ENCODE measurements at regions not wholly inside any gene's neighbourhood (a gene's known extent, or its start where the extent isn't known, plus 50 kb on each side); places are given as distances from the start of the nearest gene placed in this dataset.

DNA sequence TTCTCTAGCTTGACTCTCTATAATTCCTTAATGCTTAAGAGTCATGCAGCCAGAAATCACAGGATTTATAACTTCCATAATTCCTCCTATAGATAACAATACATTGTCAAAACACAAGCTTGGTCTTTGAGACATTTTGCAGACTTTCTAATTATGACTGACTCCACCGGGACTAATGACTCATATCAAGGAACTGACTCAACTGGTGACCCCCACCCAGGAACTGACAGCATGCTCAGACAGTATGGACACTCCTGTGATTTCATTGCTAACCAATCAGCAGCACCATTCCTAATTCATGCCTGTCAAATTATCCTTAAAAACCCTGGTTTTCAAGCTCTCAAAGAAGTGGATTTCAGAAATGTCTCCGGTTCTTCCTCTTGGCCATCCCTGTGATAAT is 670.5 kb upstream of the IMPG1 start:
- H3K27me3 ChIP-seq: no peaks in the 10 kb centered on the region
- H3K4me1 ChIP-seq (ENCODE audit: insufficient read depth): no peaks in the 10 kb centered on the region
- intact Hi-C loops (cut with DNase I): no loop called here
- no peak overlapping the region for H3K4me3 ChIP-seq
- 59 to 73% (median 62%) methylated on average over 2 of the region's 2 CpGs for WGBS, 3 donors
- TF ChIP-seq POLR2A (IDR thresholded peaks at IDR 0.05) (no peak), EP300 (IDR thresholded peaks at IDR 0.05) (no peak)
- TF ChIP-seq, protein P1, sequence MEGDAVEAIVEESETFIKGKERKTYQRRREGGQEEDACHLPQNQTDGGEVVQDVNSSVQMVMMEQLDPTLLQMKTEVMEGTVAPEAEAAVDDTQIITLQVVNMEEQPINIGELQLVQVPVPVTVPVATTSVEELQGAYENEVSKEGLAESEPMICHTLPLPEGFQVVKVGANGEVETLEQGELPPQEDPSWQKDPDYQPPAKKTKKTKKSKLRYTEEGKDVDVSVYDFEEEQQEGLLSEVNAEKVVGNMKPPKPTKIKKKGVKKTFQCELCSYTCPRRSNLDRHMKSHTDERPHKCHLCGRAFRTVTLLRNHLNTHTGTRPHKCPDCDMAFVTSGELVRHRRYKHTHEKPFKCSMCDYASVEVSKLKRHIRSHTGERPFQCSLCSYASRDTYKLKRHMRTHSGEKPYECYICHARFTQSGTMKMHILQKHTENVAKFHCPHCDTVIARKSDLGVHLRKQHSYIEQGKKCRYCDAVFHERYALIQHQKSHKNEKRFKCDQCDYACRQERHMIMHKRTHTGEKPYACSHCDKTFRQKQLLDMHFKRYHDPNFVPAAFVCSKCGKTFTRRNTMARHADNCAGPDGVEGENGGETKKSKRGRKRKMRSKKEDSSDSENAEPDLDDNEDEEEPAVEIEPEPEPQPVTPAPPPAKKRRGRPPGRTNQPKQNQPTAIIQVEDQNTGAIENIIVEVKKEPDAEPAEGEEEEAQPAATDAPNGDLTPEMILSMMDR (IDR thresholded peaks at IDR 0.05): no peak
- no peak overlapping the region for H3K27ac ChIP-seq
- no peaks in the 10 kb centered on the region for H3K9me3 ChIP-seq
- no peaks in the 10 kb centered on the region for H3K36me3 ChIP-seq
- DNase-seq: no peak

DNA sequence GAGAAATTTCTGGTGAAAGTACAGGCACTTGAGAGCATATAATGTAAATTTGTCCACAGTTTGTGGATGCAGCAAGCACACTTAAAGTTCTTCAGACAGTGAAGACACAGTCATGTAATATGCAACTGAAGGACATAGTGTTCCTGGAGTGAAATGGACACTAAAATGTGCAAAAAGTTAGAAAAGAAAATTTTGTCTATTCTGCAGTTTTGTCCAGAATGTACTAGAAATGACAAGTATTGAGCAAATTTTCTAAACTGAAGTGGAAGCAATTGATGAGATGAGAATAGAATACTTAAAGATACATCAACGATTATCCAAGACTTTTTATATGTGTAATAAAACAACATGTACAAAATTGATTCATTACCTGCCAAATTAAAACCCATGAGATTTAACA is 647.0 kb upstream of the IMPG1 start:
- no peak overlapping the region for H3K4me3 ChIP-seq
- no peak for DNase-seq
- no peak overlapping the region for H3K27ac ChIP-seq
- no peaks in the 10 kb centered on the region for H3K4me1 ChIP-seq (ENCODE audit: insufficient read depth)
- 71 to 78% (median 71%) methylated on average over 1 of the region's 1 CpG for WGBS, 3 donors
- H3K36me3 ChIP-seq: no peaks in the 10 kb centered on the region
- TF ChIP-seq, protein P1 (IDR thresholded peaks at IDR 0.05): no peak
- no peak for TF ChIP-seq POLR2A (IDR thresholded peaks at IDR 0.05)
- TF ChIP-seq EP300 (IDR thresholded peaks at IDR 0.05): no peak
- no peaks in the 10 kb centered on the region for H3K27me3 ChIP-seq
- intact Hi-C loops (cut with DNase I): no loop called here
- no peaks in the 10 kb centered on the region for H3K9me3 ChIP-seq

DNA sequence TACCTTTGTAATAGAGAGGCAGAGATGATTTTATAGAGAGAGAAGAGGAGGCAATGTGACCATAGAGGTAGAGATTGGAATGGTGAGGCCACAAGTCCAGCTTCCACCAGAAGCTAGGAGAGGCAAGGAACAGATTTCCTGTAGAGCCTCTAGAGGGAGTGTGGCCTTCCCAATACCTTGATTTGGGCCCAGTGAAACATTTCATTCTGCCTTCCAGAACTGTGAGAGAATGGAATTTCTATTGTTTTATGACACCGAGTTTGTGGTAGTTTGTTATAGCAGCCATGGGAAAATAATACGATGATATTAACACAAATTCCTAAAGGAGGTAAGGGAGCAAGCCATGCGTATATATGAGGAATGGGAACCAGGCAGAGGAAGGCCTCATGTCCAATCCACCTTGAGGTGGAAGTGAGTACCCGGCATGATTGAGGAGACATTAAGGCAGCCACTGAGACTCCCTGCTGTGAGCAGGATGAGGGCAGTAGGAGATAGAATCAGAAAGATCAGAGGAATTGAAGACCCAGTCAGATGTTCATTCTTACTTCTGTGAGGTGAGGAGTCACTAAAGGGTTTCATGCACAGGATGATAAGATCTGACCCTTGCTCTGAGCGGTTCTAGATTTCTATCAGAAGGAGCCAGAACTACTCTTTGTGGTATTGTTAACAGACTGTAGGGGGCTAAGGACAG is 636.3 kb upstream of the IMPG1 start:
- Histone ChIP-seq H3K36me3 (no peaks in the 10 kb centered on the region), H3K4me3 (no peak overlapping the region), H3K27me3 (no peaks in the 10 kb centered on the region), H3K9me3 (no peaks in the 10 kb centered on the region), H3K27ac (no peak overlapping the region), H3K4me1 (ENCODE audit: insufficient read depth) (no peaks in the 10 kb centered on the region)
- WGBS, 3 donors: 85 to 95% (median 93%) methylated on average over 5 of the region's 5 CpGs
- TF ChIP-seq POLR2A (IDR thresholded peaks at IDR 0.05): no peak
- TF ChIP-seq EP300 (IDR thresholded peaks at IDR 0.05): no peak
- TF ChIP-seq, protein P1 (IDR thresholded peaks at IDR 0.05): no peak
- intact Hi-C loops (cut with DNase I): no loop called here
- no peak for DNase-seq

DNA sequence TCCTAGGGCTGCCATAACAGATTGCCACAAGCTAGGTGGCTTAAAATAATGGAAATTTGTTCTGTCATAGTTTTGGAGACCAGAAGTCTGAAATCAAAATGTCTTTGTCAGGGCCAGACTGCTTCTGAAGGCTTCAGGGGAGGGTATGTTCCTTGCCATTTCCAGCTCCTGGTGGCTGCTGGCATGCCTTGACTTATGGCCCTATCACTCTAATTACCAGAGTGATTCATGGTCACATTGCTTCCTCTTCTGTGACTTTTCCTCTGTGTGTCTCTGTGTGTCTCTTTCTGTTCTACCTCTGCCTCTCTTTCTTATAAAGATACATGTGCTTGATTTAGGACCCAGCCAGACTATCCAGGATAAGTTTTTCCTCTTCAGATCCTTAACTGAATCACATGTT is 635.2 kb upstream of the IMPG1 start:
- no peaks in the 10 kb centered on the region for H3K27me3 ChIP-seq
- H3K4me1 ChIP-seq (ENCODE audit: insufficient read depth): no peaks in the 10 kb centered on the region
- TF ChIP-seq EP300 (IDR thresholded peaks at IDR 0.05): no peak
- intact Hi-C loops (cut with DNase I): no loop called here
- H3K27ac ChIP-seq: no peak overlapping the region
- H3K4me3 ChIP-seq: no peak overlapping the region
- H3K9me3 ChIP-seq: no peaks in the 10 kb centered on the region
- no peaks in the 10 kb centered on the region for H3K36me3 ChIP-seq
- no peak for DNase-seq

DNA sequence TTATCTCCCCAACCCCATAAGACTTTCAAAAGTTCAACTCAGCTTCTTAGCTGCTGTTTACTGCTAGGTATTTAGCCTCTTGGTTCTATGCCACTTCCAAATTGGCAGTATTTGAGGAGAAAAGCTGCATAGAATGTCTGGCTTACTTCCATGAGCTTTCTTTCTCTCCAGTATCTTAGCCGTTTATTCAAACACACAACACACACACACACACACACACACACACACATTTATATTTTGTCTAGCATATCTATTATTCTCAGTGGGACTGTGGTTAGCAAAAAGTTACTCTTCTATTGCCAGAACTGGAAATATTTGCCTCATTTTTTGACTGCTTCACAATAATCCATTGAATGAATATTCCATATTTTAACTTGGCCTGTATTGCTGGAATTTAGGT is 634.2 kb upstream of the IMPG1 start:
- intact Hi-C loops (cut with DNase I): no loop called here
- Histone ChIP-seq H3K27me3 (no peaks in the 10 kb centered on the region), H3K27ac (no peak overlapping the region), H3K36me3 (no peaks in the 10 kb centered on the region), H3K9me3 (no peaks in the 10 kb centered on the region), H3K4me1 (ENCODE audit: insufficient read depth) (no peaks in the 10 kb centered on the region), H3K4me3 (no peak overlapping the region)
- DNase-seq: no peak
- 5 to 13% (median 7%) methylated on average over 1 of the region's 1 CpG for WGBS, 3 donors
- TF ChIP-seq EP300 (IDR thresholded peaks at IDR 0.05): no peak
- TF ChIP-seq, protein P1 (IDR thresholded peaks at IDR 0.05): no peak
- no peak for TF ChIP-seq POLR2A (IDR thresholded peaks at IDR 0.05)
